ENCODE measurements at regions not wholly inside any gene's neighbourhood (a gene's known extent, or its start where the extent isn't known, plus 50 kb on each side); places are given as distances from the start of the nearest gene placed in this dataset.
"Not testable (repeated sequence)": the region's sequence is repeated elsewhere in the genome, so short reads cannot be mapped to it uniquely, and the experiment has no call there.

- ChIA-PET POLR2A (no interaction called here), CTCF (no interaction called here)
- no peak for TF ChIP-seq CTCF (IDR thresholded peaks at IDR 0.05; ENCODE audit: control extremely low read depth, extremely low read depth, low read depth, missing control alignments)
Measured at GRCh38 chr13:61277586-61278276, 137.9 kb downstream of the PCDH20 start.

DNA sequence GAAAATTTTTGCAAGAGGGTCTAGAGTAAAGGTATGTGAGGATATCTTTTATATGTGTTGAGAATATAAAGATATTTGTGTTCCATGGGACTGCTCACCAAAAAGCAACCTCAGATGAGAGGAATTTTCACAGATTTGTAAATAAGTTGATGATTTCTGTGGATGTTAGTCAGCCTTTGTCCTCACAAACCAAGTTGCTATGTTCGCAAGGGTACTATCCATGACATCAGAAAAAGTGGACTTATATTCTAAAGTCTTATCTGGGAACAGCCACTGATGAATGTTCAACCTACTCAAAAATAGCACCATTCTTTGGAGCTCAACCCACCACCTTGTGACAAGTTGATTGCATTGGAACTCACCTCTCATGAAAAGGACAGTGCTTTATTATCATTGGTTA is 138.6 kb downstream of the PCDH20 start:
- no peak for TF ChIP-seq CTCF (IDR thresholded peaks at IDR 0.05; ENCODE audit: control extremely low read depth, extremely low read depth, low read depth, missing control alignments)
- POLR2A ChIA-PET: no interaction called here
- no peak for DNase-seq (ENCODE audit: extremely low spot score)
- CTCF ChIA-PET: no interaction called here

More at GRCh38 chr13:61277586-61278276, 137.9 kb downstream of the PCDH20 start:
- no peak for DNase-seq (ENCODE audit: extremely low spot score)

GRCh38 chr13:61276401-61276800 is 139.2 kb downstream of the PCDH20 start:
- DNase-seq (ENCODE audit: extremely low spot score): no peak
- CTCF ChIA-PET: no interaction called here
- POLR2A ChIA-PET: no interaction called here
- TF ChIP-seq CTCF (IDR thresholded peaks at IDR 0.05; ENCODE audit: control extremely low read depth, extremely low read depth, low read depth, missing control alignments): no peak

DNA sequence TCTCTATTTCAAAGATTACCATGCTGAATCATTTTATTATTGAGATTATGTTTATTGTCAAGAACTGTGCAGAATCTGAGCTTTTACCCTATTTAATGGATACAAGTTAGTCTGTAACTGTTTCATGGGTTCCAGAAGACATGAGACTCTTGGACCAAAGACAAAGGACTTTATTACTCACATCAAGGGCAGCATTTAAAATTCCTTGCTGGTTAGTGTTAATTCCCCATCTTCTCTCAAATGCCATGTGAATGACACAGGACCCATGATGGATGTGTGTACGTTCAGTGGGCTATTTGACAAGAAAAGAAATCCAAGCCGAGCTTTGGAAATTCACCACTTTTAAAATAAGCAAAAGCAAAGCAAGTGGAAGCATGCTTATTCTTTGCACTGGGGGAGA is 139.9 kb downstream of the PCDH20 start:
- CTCF ChIA-PET: no interaction called here
- no peak for TF ChIP-seq CTCF (IDR thresholded peaks at IDR 0.05; ENCODE audit: control extremely low read depth, extremely low read depth, low read depth, missing control alignments)
- no peak for DNase-seq (ENCODE audit: extremely low spot score)
- POLR2A ChIA-PET: no interaction called here

GRCh38 chr13:61275251-61275650 is 140.4 kb downstream of the PCDH20 start:
- CTCF ChIA-PET: no interaction called here
- no peak for DNase-seq (ENCODE audit: extremely low spot score)
- TF ChIP-seq CTCF (IDR thresholded peaks at IDR 0.05; ENCODE audit: control extremely low read depth, extremely low read depth, low read depth, missing control alignments): no peak
- POLR2A ChIA-PET: no interaction called here

- POLR2A ChIA-PET; DNase-seq (ENCODE audit: extremely low spot score): not testable (repeated sequence)
- CTCF ChIA-PET: interaction anchor here (1.3 kb wide), 1 partner anchor 27 kb away, joined by 3 read pairs; no protein-coding TSS in a partner anchor
Measured at GRCh38 chr13:61266896-61267295, 148.8 kb downstream of the PCDH20 start.

DNA sequence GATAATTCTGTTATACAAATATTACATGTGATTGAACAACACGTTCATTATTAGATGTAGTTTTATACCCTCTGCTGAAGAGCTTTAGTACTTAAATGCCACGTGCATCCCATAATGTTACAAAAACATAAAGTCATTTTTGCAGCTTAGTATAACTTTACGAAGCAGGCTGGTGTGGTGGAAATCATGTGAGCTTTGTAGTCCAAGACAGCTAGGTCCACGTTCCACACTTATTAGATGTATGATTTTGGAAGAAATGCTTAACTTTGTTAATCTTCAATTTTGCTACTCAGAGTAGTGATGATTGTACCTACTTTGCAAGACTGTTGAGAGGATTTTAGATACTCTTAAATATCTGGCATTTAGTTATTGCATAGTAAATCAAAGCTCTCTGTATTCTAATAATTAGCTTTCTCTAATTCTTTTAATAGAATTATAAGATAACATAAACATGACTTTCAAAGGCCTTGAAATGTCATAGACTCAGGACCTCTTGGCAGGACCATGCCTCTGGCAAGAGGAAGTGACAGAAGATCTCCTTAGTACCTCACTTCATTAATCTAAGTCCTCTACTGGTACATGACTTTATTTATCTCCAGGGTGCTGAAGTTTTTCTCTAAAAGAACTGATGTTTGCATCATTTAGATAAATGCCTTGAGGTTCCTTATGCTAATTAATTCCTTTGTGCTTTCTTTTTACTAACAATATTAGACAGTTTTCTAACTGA is 153.7 kb downstream of the PCDH20 start:
- CTCF ChIA-PET: interaction anchor here (1.5 kb wide), 1 partner anchor 14 kb away, joined by 4 read pairs; no protein-coding TSS in a partner anchor

More for the DNA sequence above, 153.7 kb downstream of the PCDH20 start:
- TF ChIP-seq CTCF (IDR thresholded peaks at IDR 0.05; ENCODE audit: control extremely low read depth, extremely low read depth, low read depth, missing control alignments): no peak
- DNase-seq (ENCODE audit: extremely low spot score): no peak
- POLR2A ChIA-PET: no interaction called here

Measured in GM10248 (cell line).